ENCODE measurements at regions not wholly inside any gene's neighbourhood (a gene's known extent, or its start where the extent isn't known, plus 50 kb on each side); places are given as distances from the start of the nearest gene placed in this dataset.

- Mint-ChIP-seq H3K36me3 (ENCODE audit: low read depth) (no peaks in the 10 kb centered on the region), H3K4me1 (peaks cover 13% of the 10 kb centered on the region), H3K4me3 (no peak overlapping the region), H3K9me3 (peaks cover 9% of the 10 kb centered on the region), H3K27ac (no peak overlapping the region), H3K27me3 (ENCODE audit: low read depth, poor library complexity) (peaks cover 13% of the 10 kb centered on the region)
- no peak for DNase-seq
- TF ChIP-seq CTCF (IDR thresholded peaks at IDR 0.05) = no peak
Measured at GRCh38 chr19:29324717-29325116, 111.8 kb upstream of the UQCRFS1 start.

GRCh38 chr19:29325241-29325975 lies 112.5 kb upstream of the UQCRFS1 start:
- Mint-ChIP-seq H3K4me1 (peaks cover 13% of the 10 kb centered on the region), H3K27ac (no peak overlapping the region), H3K9me3 (peaks cover 9% of the 10 kb centered on the region), H3K4me3 (no peak overlapping the region), H3K27me3 (ENCODE audit: low read depth, poor library complexity) (peaks cover 6% of the 10 kb centered on the region), H3K36me3 (ENCODE audit: low read depth) (no peaks in the 10 kb centered on the region)
- DNase-seq = no peak
- no peak for TF ChIP-seq CTCF (IDR thresholded peaks at IDR 0.05)

GRCh38 chr19:29326351-29326750 lies 113.4 kb upstream of the UQCRFS1 start:
- Mint-ChIP-seq H3K27ac (no peak overlapping the region), H3K9me3 (peaks cover 15% of the 10 kb centered on the region), H3K27me3 (ENCODE audit: low read depth, poor library complexity) (peaks cover 9% of the 10 kb centered on the region), H3K4me3 (no peak overlapping the region), H3K4me1 (peaks cover 13% of the 10 kb centered on the region), H3K36me3 (ENCODE audit: low read depth) (no peaks in the 10 kb centered on the region)
- TF ChIP-seq CTCF (IDR thresholded peaks at IDR 0.05) = no peak
- DNase-seq = no peak

GRCh38 chr19:29326849-29327840 lies 114.2 kb upstream of the UQCRFS1 start:
- peaks cover 15% of the 10 kb centered on the region for H3K9me3 Mint-ChIP-seq
- peaks cover 9% of the 10 kb centered on the region for H3K27me3 Mint-ChIP-seq (ENCODE audit: low read depth, poor library complexity)
- no peak overlapping the region for H3K4me3 Mint-ChIP-seq
- TF ChIP-seq CTCF (IDR thresholded peaks at IDR 0.05) = no peak
- no peak overlapping the region for H3K27ac Mint-ChIP-seq
- H3K4me1 Mint-ChIP-seq = peaks cover 13% of the 10 kb centered on the region
- H3K36me3 Mint-ChIP-seq (ENCODE audit: low read depth) = no peaks in the 10 kb centered on the region
- DNase-seq = no peak

- Mint-ChIP-seq H3K36me3 (ENCODE audit: low read depth) (no peaks in the 10 kb centered on the region), H3K27me3 (ENCODE audit: low read depth, poor library complexity) (peaks cover 15% of the 10 kb centered on the region), H3K27ac (no peak overlapping the region), H3K4me1 (peaks cover 13% of the 10 kb centered on the region), H3K4me3 (no peak overlapping the region), H3K9me3 (peaks cover 15% of the 10 kb centered on the region)
- DNase-seq = no peak
- no peak for TF ChIP-seq CTCF (IDR thresholded peaks at IDR 0.05)
Measured at GRCh38 chr19:29328586-29328985, 115.6 kb upstream of the UQCRFS1 start.

All from nephron progenitor cell (in vitro differentiated cells).